ENCODE measurements at regions not wholly inside any gene's neighbourhood (a gene's known extent, or its start where the extent isn't known, plus 50 kb on each side); places are given as distances from the start of the nearest gene placed in this dataset.
"Not testable (repeated sequence)": the region's sequence is repeated elsewhere in the genome, so short reads cannot be mapped to it uniquely, and the experiment has no call there.

DNA sequence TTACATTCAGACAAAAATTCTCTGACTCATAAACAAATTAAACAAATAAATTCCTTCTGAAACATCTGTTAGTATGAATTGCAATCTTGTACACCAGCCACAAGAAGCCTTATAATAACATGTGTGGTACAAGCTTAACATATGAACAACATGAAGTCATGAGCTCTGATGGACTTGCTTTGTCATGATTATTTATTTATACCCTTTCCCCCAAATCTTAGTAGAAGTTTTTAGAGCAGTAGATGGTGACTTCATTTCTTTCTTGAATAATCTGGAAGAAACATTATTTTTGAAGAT lies 633.4 kb downstream of the EPHA3 start:
- FAIRE-seq (no peak), DNase-seq (ENCODE audit: insufficient read length, low spot score) (no peak)

DNA sequence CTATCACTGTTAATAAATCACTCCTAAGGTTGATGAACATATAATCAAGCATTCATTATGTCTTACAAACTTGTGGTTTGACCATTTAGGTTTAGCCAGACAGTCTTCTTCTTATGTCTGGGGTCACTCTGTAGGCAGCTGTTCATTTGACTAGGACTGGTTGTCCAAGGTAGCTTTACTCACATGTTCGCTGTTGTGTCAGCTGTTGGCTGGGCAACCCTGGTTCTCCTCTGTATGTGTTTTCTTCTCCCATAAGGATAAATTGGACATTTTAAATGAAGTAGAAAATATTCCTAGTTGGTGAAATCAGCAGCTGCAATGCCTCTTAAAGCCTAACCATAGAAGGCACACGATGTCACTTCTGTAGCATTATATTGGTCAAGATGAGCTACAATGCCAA lies 635.1 kb downstream of the EPHA3 start:
- FAIRE-seq (no peak), DNase-seq (ENCODE audit: insufficient read length, low spot score) (no peak)

DNA sequence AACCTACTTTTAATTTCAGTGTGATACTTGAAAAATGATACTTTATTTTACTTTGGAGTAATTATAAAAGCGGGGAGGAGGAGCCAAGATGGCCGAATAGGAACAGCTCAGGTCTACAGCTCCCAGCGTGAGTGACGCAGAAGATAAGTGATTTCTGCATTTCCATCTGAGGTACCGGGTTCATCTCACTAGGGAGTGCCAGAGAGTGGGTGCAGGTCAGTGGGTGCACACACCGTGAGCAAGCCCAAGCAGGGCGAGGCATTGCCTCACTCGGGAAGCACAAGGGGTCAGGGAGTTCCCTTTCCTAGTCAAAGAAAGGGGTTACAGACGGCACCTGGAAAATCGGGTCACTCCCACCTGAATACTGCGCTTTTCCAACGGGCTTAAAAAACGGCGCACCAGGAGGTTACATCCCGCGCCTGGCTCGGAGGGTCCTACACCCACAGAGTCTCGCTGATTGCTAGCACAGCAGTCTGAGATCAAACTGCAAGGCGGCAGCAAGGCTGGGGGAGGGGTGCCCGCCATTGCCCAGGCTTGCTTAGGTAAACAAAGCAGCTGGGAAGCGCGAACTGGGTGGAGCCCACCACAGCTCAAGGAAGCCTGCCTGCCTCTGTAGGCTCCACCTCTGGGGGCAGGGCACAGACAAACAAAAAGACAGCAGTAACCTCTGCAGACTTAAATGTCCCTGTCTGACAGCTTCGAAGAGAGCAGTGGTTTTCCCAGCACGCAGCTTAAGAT lies 640.3 kb downstream of the EPHA3 start:
- DNase-seq (ENCODE audit: insufficient read length, low spot score); FAIRE-seq: not testable (repeated sequence)

DNA sequence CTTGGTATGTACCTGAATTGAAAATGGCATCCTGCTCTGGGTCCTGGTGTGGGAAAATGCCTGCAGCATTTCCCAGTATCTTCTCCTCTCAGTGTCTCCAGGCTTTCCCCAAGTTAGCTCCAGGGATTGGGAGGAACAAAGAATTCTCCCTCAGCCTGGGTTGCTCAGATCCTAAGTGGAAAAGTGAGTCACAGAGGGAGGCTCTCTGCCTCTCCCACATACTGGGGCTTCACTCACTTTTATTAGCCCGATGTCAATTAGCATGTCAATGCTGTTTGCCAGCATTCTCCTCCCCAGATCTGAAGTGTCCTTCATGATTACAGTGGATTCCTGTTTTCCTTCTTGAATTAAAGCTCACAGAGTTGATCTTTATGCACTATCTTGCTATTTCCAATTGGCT lies 655.0 kb downstream of the EPHA3 start:
- no peak for DNase-seq (ENCODE audit: insufficient read length, low spot score)
- no peak for FAIRE-seq

DNA sequence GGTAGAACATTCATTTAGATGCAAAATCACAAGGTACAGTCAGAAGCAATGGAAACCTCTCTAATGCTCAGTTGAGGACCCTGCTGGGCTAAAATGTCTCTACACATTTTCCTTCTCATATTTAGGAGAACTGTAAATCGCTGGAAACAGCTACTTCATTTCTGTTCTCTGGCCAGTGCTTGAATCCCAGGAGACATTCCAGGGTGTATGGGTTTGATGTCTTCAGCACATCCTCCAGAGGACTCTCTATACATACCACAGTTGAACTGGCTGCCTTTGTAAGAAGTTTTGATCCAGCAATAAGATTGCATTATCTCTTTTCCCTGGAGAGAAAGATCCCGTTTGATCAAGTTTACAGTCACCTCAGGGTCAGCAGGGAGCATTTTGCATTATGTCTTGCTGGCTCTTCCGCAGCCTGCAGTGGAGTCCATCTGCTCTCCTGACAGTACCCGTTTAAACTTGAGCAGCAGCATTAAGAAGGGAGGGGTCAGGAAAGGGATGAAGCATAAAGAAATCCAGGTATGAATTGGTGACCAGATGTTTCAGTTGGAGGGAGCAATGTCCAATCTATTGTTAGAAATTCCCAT lies 676.0 kb downstream of the EPHA3 start:
- DNase-seq (ENCODE audit: insufficient read length, low spot score) (no peak), FAIRE-seq (no peak)

DNA sequence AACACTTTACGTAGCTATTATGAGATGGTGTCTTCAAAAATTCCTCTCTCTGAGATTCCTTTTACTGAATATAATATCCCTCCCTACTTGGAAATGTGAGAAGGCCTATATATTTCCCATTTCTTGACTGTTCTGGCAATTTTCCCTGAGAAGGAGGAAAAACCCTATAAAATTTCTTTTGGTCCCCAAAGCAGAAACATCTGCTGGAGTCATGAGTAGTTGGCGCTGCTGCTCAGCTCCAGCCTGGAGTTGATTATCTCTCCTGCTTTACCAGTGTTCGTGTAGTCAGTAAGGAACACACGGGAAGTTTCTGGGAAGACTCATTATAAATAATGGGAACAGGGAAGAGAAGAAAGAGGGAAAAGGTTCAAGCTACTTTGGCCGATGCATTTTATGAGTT lies 680.1 kb downstream of the EPHA3 start:
- FAIRE-seq (no peak), DNase-seq (ENCODE audit: insufficient read length, low spot score) (no peak)

DNA sequence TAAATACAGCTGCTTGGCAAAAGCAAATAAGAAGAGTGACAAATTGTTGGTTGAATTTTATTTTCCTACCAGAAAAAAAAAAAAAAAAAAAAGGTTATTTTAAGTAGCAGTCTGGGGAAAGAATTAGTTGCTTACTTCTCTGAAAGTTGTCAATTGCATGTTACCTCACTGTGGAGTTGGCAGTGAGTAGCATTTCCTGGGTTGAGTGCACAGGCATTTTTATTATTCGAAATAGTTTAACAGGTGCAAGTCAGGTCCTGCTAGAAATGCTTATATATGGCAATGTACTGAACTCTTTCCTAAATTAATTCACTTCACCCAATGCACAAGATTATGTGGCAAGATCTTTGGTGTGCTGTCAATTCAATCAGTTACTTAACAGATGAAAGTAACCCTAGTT lies 680.6 kb downstream of the EPHA3 start:
- no peak for FAIRE-seq

DNA sequence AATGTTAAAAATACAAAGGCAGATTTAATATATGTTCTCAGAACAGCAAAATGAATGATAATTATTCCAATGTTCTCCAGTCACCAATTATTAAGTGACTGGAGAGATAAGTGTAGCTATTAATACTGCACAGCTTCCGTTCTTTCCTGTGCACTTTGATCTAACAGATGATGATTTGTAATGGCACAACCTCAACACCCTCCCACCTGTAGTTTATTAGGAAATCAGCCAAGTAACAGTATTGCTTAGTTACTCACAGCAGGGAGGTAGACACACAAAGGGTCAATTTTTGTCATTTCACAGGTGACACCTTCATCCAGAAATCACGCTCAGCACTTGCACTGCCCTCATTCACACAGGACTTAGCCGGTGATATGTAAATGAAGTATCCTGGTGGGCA lies 688.1 kb downstream of the EPHA3 start:
- FAIRE-seq (no peak), DNase-seq (ENCODE audit: insufficient read length, low spot score) (no peak)

More for the DNA sequence above, 680.6 kb downstream of the EPHA3 start:
- no peak for DNase-seq (ENCODE audit: insufficient read length, low spot score)

DNA sequence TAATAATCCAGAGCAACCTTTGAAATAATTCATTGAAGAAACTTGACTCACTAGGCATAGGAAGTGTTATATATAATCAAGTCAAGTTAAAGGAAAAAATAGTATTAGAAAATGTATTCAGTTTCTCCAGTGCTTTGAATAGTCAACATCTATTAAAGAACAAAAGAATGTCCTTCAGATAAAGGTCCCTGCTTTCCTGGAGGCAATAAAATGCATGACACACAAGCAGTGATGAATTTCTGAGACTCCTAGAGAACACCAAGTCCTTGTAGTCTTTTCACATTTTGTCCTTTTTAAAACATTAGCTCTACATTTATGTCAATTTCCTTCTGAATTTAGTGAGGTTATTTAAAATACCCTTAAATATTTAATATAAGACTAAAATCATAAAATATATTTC lies 695.5 kb downstream of the EPHA3 start:
- FAIRE-seq (no peak), DNase-seq (ENCODE audit: insufficient read length, low spot score) (no peak)

DNA sequence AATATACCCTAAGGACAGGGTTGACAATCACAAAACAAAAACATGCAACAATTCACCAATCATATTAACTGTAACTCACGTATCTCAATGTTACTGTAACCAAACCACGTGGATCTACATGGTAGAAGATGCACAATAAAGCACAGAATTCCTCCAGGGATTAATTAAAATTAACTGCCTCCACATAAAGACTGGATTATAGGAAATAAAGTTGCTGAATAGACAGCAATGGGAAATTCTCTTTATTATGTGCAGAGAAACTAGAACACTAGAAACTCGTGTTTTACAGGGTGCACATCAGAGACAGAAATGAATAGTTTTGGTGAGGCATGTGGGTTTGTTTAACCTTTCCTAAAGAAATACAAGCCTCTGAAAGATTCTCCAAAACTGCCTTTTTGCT lies 696.3 kb downstream of the EPHA3 start:
- DNase-seq (ENCODE audit: insufficient read length, low spot score) (no peak), FAIRE-seq (no peak)

DNA sequence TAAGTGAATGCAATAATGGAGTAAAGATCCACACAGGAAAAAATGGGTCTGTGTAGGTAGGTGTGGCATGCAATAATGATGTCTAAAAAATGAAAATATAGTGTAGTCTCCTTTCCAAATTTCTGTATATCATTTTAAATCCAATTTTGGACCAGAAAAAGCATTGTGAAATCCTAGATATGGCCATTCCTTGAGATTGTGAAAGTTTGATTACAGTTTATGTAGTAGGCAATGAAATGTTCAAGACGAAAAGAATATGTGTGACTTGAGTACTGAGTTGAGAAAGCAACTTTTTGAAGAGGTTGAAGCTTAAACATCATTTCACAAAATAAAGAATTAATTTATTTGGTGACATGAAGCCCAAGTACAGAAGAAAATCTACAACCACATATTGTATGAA lies 698.7 kb downstream of the EPHA3 start:
- FAIRE-seq: no peak
- no peak for DNase-seq (ENCODE audit: insufficient read length, low spot score)

DNA sequence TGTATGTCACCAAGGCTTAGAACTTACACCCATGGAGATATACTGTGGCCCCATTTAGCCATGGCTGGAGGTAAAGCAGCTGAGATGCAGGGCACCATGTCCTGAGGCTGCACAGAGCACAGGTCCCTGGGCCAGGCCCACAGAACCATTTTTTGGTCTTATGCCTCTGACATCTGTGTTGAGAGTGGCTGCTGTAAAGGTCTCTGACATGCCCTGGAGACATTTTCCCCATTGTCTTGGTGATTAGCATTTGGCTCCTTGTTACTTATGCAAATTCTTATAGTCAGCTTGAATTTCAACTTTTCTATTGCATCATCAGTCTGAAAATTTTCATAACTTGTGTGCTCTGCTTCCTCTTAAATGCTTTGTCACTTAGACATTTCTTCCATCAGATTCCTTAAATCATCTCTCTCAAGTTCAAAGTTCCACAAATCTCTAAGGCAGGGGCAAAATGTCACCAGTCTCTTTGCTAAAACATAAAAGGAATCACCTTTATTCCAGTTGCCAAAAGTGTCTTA lies 701.3 kb downstream of the EPHA3 start:
- FAIRE-seq: no peak
- DNase-seq (ENCODE audit: insufficient read length, low spot score): no peak

DNA sequence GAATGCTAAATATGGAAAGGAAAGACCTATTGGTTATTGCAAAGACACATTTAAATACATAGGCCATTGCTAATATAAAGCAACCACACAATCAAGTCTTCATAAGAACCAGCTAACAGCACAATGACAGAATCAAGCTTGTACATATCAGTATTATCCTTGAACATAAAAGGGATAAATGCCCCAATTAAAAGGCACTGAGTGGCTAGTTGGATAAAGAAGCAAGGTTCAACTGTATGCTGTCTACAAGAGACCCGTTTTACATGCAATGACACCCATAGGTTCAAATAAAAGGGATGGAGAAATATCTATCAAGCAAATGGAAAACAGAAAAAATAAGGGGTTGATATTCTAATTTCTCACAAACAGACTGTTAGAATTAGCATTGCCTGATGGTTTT lies 706.1 kb downstream of the EPHA3 start:
- DNase-seq (ENCODE audit: insufficient read length, low spot score) (no peak), FAIRE-seq (no peak)

DNA sequence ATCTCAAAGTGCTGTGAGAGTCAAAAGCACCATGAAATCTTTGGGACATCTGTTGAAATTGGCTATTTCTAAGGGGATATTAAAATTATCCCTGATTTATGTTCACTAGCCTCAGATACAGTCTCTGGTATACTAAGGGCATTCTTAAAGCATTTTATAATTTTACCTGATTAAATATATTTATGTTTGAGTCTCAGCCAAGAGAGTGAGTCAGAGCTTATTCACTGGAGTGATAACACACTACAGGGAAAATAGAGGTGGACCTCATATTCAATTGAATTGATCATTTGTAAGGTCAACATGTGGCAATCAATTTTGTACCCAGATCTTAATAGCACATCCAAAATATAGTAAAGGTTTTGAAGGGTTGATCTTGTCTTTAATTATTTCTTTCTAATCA lies 733.6 kb downstream of the EPHA3 start:
- no peak for DNase-seq (ENCODE audit: insufficient read length, low spot score)
- FAIRE-seq: no peak

DNA sequence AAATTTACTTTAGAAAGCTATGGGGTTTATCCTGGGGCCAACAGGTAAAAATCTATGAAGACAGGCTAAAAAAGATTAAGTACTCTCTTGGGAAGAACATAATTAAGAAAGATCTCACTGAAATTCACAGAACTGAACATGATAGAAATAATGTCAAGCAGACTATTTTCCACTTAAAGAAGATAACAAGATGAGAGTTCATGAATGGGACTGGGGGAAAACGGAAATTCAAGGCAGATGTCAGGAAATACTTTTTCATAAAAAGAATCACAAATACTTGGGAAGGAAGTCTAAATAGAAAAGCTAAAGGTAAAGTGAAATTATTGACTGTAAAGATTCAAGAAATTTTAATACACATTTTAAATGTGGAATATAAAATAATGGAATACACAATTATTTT lies 737.6 kb downstream of the EPHA3 start:
- FAIRE-seq: no peak
- no peak for DNase-seq (ENCODE audit: insufficient read length, low spot score)

DNA sequence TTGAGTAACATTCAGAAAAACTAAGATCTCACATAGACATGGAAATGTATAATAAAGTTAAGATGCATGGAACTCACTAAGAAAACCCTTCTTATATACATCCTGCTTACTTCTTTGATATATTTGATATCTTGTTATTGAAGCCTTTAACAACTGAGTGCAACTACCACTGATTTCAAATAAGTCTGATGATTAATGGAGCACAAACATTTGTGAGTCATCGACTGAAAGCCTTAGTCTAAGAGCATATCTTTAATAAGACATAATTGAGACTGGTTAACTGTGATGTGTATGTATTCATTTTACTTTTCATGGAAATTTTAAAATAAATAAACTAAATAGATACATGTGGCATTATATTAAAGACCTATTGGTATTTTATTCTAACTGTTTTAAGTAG lies 740.5 kb downstream of the EPHA3 start:
- no peak for FAIRE-seq
- no peak for DNase-seq (ENCODE audit: insufficient read length, low spot score)

DNA sequence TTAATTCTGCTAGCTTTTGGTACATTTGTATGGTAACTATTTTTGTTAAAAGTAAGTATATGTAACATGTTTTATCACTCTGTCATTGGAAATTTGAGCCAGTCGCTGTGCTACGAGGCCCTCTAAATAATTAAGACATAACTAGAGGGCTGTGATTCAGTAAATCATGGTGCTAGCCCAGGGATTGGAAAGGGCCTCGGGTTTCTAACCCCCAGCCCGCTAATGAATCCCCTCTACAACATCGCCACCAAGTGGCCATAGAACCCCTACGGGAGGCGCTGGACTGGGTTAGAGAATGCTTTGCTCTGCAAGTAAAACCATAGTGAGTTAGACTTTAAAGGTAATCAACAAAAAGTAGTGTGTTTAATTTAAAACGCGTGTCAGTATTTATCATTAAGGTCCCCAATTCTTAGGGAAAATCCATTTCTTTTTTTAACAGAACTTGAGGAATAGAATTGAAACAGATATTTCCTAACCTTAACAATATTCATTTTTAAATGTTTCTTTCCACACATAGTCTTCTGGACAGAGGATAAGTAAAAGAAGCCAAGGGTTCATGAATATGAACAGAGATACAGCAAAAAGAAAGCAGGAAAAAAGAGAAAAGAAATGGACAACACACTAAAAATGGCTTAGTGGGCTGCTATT lies 744.7 kb downstream of the EPHA3 start:
- no peak for DNase-seq (ENCODE audit: insufficient read length, low spot score)
- FAIRE-seq: no peak

DNA sequence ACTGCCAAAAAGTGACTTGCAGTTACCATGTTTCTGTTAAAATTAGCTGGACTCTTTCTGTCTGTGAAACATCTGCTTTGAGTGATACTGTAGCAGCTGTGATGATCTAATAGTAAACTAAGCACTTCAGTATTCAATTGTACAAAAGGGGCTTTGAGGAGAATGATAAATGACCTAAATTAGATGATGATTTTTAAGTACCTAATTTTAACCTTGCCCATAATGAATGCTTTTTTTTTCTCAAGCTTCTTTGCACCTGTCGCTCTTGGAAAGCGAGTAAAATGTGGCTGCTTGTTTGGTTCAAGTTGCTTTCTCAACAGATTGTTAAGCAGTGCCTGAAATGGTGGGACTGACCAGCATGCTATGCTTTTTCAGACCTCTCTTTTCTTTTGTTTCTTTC lies 752.3 kb downstream of the EPHA3 start:
- DNase-seq (ENCODE audit: insufficient read length, low spot score) (no peak), FAIRE-seq (no peak)

DNA sequence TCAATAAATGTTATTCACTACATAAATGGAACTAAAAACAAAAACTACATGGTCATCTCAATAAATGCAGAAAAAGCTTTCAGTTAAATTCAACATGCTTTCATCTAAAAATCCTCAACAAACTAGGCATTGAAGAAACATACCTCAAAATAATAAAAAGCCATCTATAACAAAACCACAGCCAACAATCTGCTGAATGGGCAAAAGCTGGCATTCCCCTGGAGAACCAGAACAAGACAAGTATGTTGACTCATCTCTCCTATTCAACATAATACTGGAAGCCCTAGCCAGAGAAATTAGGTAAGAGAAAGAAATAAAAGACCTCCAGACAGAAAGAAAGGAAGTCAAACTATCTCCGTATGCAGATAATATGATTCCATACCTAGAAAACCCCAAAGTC lies 759.9 kb downstream of the EPHA3 start:
- FAIRE-seq (no peak), DNase-seq (ENCODE audit: insufficient read length, low spot score) (no peak)

DNA sequence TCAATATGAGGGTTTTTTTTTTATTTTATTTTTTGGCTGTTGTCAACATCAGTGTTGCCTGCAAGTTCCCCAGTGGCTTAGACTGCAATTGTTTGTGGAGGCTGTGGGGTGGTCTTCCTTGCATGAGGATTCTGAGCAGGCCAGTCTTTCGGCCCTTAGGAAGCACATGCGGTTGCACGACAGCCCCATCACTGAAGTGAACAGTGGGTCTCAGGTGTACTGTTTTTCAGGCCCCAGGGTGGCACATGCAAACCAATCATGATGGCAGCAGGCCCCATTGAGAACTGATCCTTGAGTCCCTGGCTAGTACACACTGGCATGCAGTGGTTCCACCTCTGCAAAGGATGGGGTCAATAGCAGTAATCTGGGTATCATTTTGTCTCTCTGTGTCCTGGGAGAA lies 768.7 kb downstream of the EPHA3 start:
- DNase-seq (ENCODE audit: insufficient read length, low spot score) (no peak), FAIRE-seq (no peak)

DNA sequence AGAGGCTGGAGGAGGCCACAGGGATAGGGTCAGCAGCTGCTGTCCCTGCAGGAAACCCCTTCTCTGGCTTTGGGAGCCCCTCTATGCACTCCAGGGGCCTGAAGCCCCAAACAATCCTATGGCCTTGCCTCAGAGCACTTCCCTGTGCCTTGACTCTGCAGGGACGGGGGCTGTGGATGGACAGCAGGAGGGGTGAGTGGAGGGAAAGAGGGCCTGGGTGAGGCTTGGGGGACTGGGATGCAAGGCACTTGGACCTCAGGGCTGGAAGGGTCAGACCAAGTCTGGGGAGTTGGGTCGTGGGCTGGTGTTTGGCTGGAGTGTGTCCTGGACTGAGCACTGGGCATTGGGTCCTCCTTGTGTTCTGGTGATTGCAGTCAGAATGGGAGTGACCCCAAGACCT lies 769.8 kb downstream of the EPHA3 start:
- DNase-seq (ENCODE audit: insufficient read length, low spot score) (no peak), FAIRE-seq (no peak)

DNA sequence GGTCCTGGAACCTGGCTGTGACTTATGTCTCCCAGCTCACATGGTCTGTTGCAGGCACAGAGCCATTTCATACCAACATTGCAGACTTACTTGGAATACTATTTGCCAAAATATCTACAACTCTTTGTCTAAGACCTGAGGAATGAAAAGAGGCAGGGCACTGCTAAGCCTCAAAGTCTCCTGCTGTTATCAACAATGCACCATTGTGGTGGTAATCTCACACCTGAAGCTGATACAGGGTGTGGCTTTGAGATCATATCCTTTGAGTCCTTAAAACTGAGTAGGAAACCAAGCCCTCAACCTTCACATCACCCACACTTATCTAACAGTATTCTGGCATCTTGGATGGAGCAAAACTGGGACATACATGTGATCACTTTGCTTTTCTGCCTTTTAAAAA lies 782.0 kb downstream of the EPHA3 start:
- no peak for FAIRE-seq
- no peak for DNase-seq (ENCODE audit: insufficient read length, low spot score)

Data from GM19239 (cell line).